ENCODE measurements at regions not wholly inside any gene's neighbourhood (a gene's known extent, or its start where the extent isn't known, plus 50 kb on each side); places are given as distances from the start of the nearest gene placed in this dataset.

GRCh38 chr1:82810601-82811000 is 1009.9 kb downstream of the ADGRL2 start:
- H3K36me3 Mint-ChIP-seq: no peaks in the 10 kb centered on the region
- H3K9me3 ChIP-seq (ENCODE audit: control insufficient read depth in 2 of 3, low read length in 3 of 3): no peaks in the 10 kb centered on the region
- H3K27me3 ChIP-seq (ENCODE audit: control insufficient read depth in 2 of 2, insufficient read depth in 2 of 2, low read length in 2 of 2): no peaks in the 10 kb centered on the region
- no peaks in the 10 kb centered on the region for H3K9me3 Mint-ChIP-seq
- no peak overlapping the region for H3K27ac Mint-ChIP-seq
- ATAC-seq (no peak), DNase-seq (no peak)
- ChIA-PET POLR2A (no interaction called here), CTCF (no interaction called here)
- H3K4me1 ChIP-seq (ENCODE audit: control insufficient read depth in 2 of 2, insufficient read depth in 2 of 2, low read length in 2 of 2): no peaks in the 10 kb centered on the region
- H3K4me3 ChIP-seq (ENCODE audit: low read length): no peak overlapping the region
- H3K4me3 Mint-ChIP-seq: no peak overlapping the region
- H3K36me3 ChIP-seq (ENCODE audit: control insufficient read depth in 2 of 3, insufficient read depth in 3 of 3, low read length in 3 of 3): no peaks in the 10 kb centered on the region
- peaks cover 0 to 18% (median 0%) of the 10 kb centered on the region in 5 donors for H3K27me3 Mint-ChIP-seq
- intact Hi-C loops (cut with micrococcal nuclease): no loop called here
- no peak overlapping the region for H3K27ac ChIP-seq (ENCODE audit: low read depth, low read length)
- no peaks in the 10 kb centered on the region for H3K4me1 Mint-ChIP-seq

- H3K9me3 ChIP-seq (ENCODE audit: control insufficient read depth in 2 of 3, low read length in 3 of 3): no peaks in the 10 kb centered on the region
- Mint-ChIP-seq H3K27ac (no peak overlapping the region), H3K4me1 (no peaks in the 10 kb centered on the region), H3K9me3 (no peaks in the 10 kb centered on the region), H3K36me3 (no peaks in the 10 kb centered on the region), H3K27me3 (peaks cover 0 to 25% (median 0%) of the 10 kb centered on the region in 5 donors), H3K4me3 (no peak overlapping the region)
- no peak for ATAC-seq
- no peaks in the 10 kb centered on the region for H3K36me3 ChIP-seq (ENCODE audit: control insufficient read depth in 2 of 3, insufficient read depth in 3 of 3, low read length in 3 of 3)
- H3K4me1 ChIP-seq (ENCODE audit: control insufficient read depth in 2 of 2, insufficient read depth in 2 of 2, low read length in 2 of 2): no peaks in the 10 kb centered on the region
- no peak overlapping the region for H3K27ac ChIP-seq (ENCODE audit: low read depth, low read length)
- H3K27me3 ChIP-seq (ENCODE audit: control insufficient read depth in 2 of 2, insufficient read depth in 2 of 2, low read length in 2 of 2): no peaks in the 10 kb centered on the region
- no peak overlapping the region for H3K4me3 ChIP-seq (ENCODE audit: low read length)
- DNase-seq: no peak
- CTCF ChIA-PET: no interaction called here
- intact Hi-C loops (cut with micrococcal nuclease): no loop called here
- POLR2A ChIA-PET: no interaction called here
Measured at GRCh38 chr1:82807563-82807962, 1006.8 kb downstream of the ADGRL2 start.

- no peaks in the 10 kb centered on the region for H3K4me1 Mint-ChIP-seq
- Histone ChIP-seq H3K9me3 (ENCODE audit: control insufficient read depth in 2 of 3, low read length in 3 of 3) (no peaks in the 10 kb centered on the region), H3K4me1 (ENCODE audit: control insufficient read depth in 2 of 2, insufficient read depth in 2 of 2, low read length in 2 of 2) (no peaks in the 10 kb centered on the region), H3K27me3 (ENCODE audit: control insufficient read depth in 2 of 2, insufficient read depth in 2 of 2, low read length in 2 of 2) (no peaks in the 10 kb centered on the region), H3K36me3 (ENCODE audit: control insufficient read depth in 2 of 3, insufficient read depth in 3 of 3, low read length in 3 of 3) (no peaks in the 10 kb centered on the region), H3K27ac (ENCODE audit: low read depth, low read length) (no peak overlapping the region), H3K4me3 (ENCODE audit: low read length) (no peak overlapping the region)
- ChIA-PET POLR2A (no interaction called here), CTCF (no interaction called here)
- intact Hi-C loops (cut with micrococcal nuclease): no loop called here
- no peak overlapping the region for H3K4me3 Mint-ChIP-seq
- no peaks in the 10 kb centered on the region for H3K9me3 Mint-ChIP-seq
- H3K36me3 Mint-ChIP-seq: no peaks in the 10 kb centered on the region
- ATAC-seq: no peak
- DNase-seq: no peak
- H3K27ac Mint-ChIP-seq: no peak overlapping the region
- H3K27me3 Mint-ChIP-seq: peaks cover 0 to 21% (median 0%) of the 10 kb centered on the region in 5 donors
Measured at GRCh38 chr1:82806133-82806532, 1005.4 kb downstream of the ADGRL2 start.

- no peak for ATAC-seq
- H3K27ac Mint-ChIP-seq: no peak overlapping the region
Measured at GRCh38 chr1:82801176-82801575, 1000.4 kb downstream of the ADGRL2 start.

DNA sequence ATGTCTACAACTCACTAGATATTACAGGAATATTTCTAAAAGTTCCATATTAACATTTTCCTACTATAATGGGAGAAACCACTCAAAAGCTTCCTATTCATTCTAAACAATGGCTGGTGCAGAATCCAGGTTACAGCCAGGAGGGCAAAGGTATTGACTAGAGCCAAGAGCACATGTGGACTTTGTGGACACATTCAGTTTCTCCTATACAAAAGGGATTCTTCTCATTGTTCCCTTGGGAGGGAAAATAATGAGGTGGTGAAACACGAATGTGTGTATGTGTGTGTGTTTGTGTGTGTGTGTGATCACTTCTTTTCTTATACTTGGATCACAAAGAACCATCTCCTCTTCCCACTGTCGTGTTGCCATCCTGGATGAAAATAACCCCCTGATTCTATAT is 1000.0 kb downstream of the ADGRL2 start:
- no peak for ATAC-seq
- no peak overlapping the region for H3K4me3 ChIP-seq (ENCODE audit: low read length)
- ChIA-PET CTCF (no interaction called here), POLR2A (no interaction called here)
- no peaks in the 10 kb centered on the region for H3K36me3 ChIP-seq (ENCODE audit: control insufficient read depth in 2 of 3, insufficient read depth in 3 of 3, low read length in 3 of 3)
- no peaks in the 10 kb centered on the region for H3K27me3 ChIP-seq (ENCODE audit: control insufficient read depth in 2 of 2, insufficient read depth in 2 of 2, low read length in 2 of 2)
- H3K27ac ChIP-seq (ENCODE audit: low read depth, low read length): no peak overlapping the region
- no peaks in the 10 kb centered on the region for H3K36me3 Mint-ChIP-seq
- H3K4me3 Mint-ChIP-seq: no peak overlapping the region
- no peaks in the 10 kb centered on the region for H3K9me3 ChIP-seq (ENCODE audit: control insufficient read depth in 2 of 3, low read length in 3 of 3)
- H3K4me1 ChIP-seq (ENCODE audit: control insufficient read depth in 2 of 2, insufficient read depth in 2 of 2, low read length in 2 of 2): no peaks in the 10 kb centered on the region
- H3K4me1 Mint-ChIP-seq: no peaks in the 10 kb centered on the region
- peaks cover 0 to 12% (median 0%) of the 10 kb centered on the region in 5 donors for H3K27me3 Mint-ChIP-seq
- peaks cover 0 to 15% (median 5%) of the 10 kb centered on the region in 11 donors for H3K9me3 Mint-ChIP-seq
- intact Hi-C loops (cut with micrococcal nuclease): no loop called here
- no peak overlapping the region for H3K27ac Mint-ChIP-seq
- no peak for DNase-seq

More at GRCh38 chr1:82801176-82801575, 1000.4 kb downstream of the ADGRL2 start:
- intact Hi-C loops (cut with micrococcal nuclease): no loop called here
- H3K4me3 Mint-ChIP-seq: no peak overlapping the region
- POLR2A ChIA-PET: no interaction called here
- Histone ChIP-seq H3K27me3 (ENCODE audit: control insufficient read depth in 2 of 2, insufficient read depth in 2 of 2, low read length in 2 of 2) (no peaks in the 10 kb centered on the region), H3K4me1 (ENCODE audit: control insufficient read depth in 2 of 2, insufficient read depth in 2 of 2, low read length in 2 of 2) (no peaks in the 10 kb centered on the region), H3K27ac (ENCODE audit: low read depth, low read length) (no peak overlapping the region), H3K9me3 (ENCODE audit: control insufficient read depth in 2 of 3, low read length in 3 of 3) (no peaks in the 10 kb centered on the region), H3K4me3 (ENCODE audit: low read length) (no peak overlapping the region), H3K36me3 (ENCODE audit: control insufficient read depth in 2 of 3, insufficient read depth in 3 of 3, low read length in 3 of 3) (no peaks in the 10 kb centered on the region)
- peaks cover 0 to 15% (median 5%) of the 10 kb centered on the region in 11 donors for H3K9me3 Mint-ChIP-seq
- peaks cover 0 to 12% (median 0%) of the 10 kb centered on the region in 5 donors for H3K27me3 Mint-ChIP-seq
- no peaks in the 10 kb centered on the region for H3K4me1 Mint-ChIP-seq
- DNase-seq: no peak
- CTCF ChIA-PET: no interaction called here
- H3K36me3 Mint-ChIP-seq: no peaks in the 10 kb centered on the region

GRCh38 chr1:82799261-82799660 is 998.5 kb downstream of the ADGRL2 start:
- ChIA-PET CTCF (no interaction called here), POLR2A (no interaction called here)
- no peak overlapping the region for H3K27ac Mint-ChIP-seq
- no peaks in the 10 kb centered on the region for H3K4me1 Mint-ChIP-seq
- DNase-seq (no peak), ATAC-seq (no peak)
- H3K4me3 Mint-ChIP-seq: no peak overlapping the region
- no peaks in the 10 kb centered on the region for H3K9me3 ChIP-seq (ENCODE audit: control insufficient read depth in 2 of 3, low read length in 3 of 3)
- no peaks in the 10 kb centered on the region for H3K4me1 ChIP-seq (ENCODE audit: control insufficient read depth in 2 of 2, insufficient read depth in 2 of 2, low read length in 2 of 2)
- H3K27ac ChIP-seq (ENCODE audit: low read depth, low read length): no peak overlapping the region
- no peaks in the 10 kb centered on the region for H3K27me3 ChIP-seq (ENCODE audit: control insufficient read depth in 2 of 2, insufficient read depth in 2 of 2, low read length in 2 of 2)
- intact Hi-C loops (cut with micrococcal nuclease): no loop called here
- peaks cover 0 to 15% (median 5%) of the 10 kb centered on the region in 11 donors for H3K9me3 Mint-ChIP-seq
- H3K27me3 Mint-ChIP-seq: peaks cover 0 to 6% (median 0%) of the 10 kb centered on the region in 5 donors
- H3K36me3 ChIP-seq (ENCODE audit: control insufficient read depth in 2 of 3, insufficient read depth in 3 of 3, low read length in 3 of 3): no peaks in the 10 kb centered on the region
- no peaks in the 10 kb centered on the region for H3K36me3 Mint-ChIP-seq
- no peak overlapping the region for H3K4me3 ChIP-seq (ENCODE audit: low read length)

- CTCF ChIA-PET: no interaction called here
- H3K27me3 Mint-ChIP-seq: peaks cover 0 to 7% (median 0%) of the 10 kb centered on the region in 5 donors
- no peaks in the 10 kb centered on the region for H3K36me3 ChIP-seq (ENCODE audit: control insufficient read depth in 2 of 3, insufficient read depth in 3 of 3, low read length in 3 of 3)
Measured at GRCh38 chr1:82795508-82796149, 994.9 kb downstream of the ADGRL2 start.

More at GRCh38 chr1:82795508-82796149, 994.9 kb downstream of the ADGRL2 start:
- Mint-ChIP-seq H3K36me3 (peaks cover 0 to 4% (median 0%) of the 10 kb centered on the region in 5 donors), H3K4me1 (no peaks in the 10 kb centered on the region), H3K4me3 (no peak overlapping the region), H3K9me3 (peaks cover under 1 to 22% (median 10%) of the 10 kb centered on the region in 11 donors), H3K27ac (no peak overlapping the region)
- H3K4me1 ChIP-seq (ENCODE audit: control insufficient read depth in 2 of 2, insufficient read depth in 2 of 2, low read length in 2 of 2): no peaks in the 10 kb centered on the region
- H3K27me3 ChIP-seq (ENCODE audit: control insufficient read depth in 2 of 2, insufficient read depth in 2 of 2, low read length in 2 of 2): no peaks in the 10 kb centered on the region
- intact Hi-C loops (cut with micrococcal nuclease): no loop called here
- H3K9me3 ChIP-seq (ENCODE audit: control insufficient read depth in 2 of 3, low read length in 3 of 3): no peaks in the 10 kb centered on the region
- H3K4me3 ChIP-seq (ENCODE audit: low read length): no peak overlapping the region
- no peak for DNase-seq
- no peak for ATAC-seq
- no peak overlapping the region for H3K27ac ChIP-seq (ENCODE audit: low read depth, low read length)
- POLR2A ChIA-PET: no interaction called here
